NCI-H187 (cell line): ENCODE measurements at regions not wholly inside any gene's neighbourhood (a gene's known extent, or its start where the extent isn't known, plus 50 kb on each side); places are given as distances from the start of the nearest gene placed in this dataset.

Experiments used
- DNase-seq, 2 experiments: peaks; one replicate each; lab custom pipeline; 2025; lab: John Stamatoyannopoulos, UW

DNA sequence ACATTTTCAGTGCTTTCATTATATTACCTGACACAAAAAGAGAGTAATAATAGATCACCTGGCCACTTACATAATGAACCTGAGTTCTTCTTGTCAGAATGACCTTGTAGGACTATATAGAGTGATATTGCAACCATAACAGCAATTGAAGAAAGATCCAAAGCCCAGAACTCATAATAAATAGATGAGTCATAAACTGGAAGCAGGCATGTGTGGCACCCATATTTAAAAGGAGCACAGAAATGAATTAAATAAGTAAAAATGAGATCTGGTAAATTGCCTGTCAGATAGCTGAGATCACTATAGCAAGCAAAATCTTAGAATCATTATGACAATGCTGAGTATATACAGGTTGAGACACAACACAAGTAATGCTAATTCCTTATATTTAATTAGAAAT lies 331.8 kb downstream of the AASDHPPT start:
- no peak for DNase-seq

DNA sequence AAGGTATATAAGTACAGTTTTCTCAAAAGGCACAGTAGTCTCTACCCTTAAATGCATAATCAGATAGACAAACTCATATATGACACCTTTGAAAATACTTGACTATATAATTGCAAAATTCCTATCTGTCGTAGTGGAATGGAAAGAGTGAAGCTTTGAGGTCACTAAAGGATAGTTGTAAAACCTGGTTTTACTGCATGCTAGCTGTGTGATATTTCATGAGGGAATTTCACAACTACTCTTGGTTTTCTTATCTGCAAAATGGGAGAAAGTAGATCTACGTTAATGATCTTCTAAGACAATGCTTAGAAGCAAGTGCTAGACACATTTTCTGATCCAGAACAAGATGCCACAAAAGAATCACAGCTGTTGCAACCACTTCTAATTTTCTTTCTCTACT lies 332.2 kb downstream of the AASDHPPT start:
- no peak for DNase-seq

DNA sequence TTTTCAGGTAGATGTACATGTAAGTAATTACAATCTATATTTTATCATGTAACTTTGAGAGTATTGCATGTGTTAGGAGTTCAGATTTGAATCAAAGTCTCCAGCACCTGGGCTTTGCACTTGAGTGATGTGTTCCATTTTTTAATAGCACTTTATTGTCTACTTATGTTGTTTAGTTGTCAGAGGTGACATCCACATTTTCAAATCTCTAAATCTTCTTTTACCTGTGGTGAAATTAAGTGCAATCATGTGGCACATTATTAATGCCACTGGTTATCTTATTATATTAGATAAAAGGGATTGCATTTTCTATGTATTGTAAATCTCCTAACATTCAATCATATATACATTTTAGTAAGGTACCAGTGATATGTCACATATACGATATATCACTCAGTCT lies 333.4 kb downstream of the AASDHPPT start:
- DNase-seq, result no peak

DNA sequence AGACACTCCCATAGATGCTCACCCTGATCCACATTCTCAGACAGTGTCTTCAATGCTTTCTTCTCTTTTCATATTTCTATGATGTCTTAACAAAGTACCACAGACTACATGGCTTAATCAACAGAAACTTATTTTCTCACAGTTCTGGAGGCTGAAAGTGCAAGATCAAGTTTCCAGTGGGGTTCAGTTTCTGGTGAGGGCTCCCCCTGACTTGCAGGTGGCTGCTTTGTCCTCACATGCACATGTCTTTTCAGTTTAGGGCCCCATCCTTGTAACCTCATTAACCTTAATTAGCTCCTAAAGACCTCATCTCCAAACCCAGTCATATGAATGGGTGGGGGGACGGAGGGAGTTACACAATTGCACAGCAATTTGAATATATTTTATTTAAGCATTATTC lies 335.8 kb downstream of the AASDHPPT start:
- DNase-seq, result no peak

DNA sequence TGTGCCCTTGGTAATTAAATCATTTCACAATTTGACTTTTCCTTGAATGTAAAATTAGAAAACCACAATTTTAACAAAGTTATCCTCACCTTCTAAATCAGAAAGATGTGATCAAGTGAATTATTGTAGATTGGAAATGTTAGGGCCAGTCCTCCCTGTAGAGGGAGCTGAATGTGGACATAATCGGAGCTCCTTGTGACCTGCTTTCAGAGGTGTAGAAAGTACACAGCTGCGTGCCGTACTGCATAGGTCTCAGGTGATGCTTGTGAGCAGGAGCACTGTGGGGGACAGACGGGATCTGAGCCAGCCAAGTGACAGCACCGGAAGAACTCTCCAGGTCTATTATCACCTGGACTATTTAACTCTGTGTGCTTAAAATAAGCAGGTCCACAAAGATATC lies 338.0 kb downstream of the AASDHPPT start:
- no peak for DNase-seq

DNA sequence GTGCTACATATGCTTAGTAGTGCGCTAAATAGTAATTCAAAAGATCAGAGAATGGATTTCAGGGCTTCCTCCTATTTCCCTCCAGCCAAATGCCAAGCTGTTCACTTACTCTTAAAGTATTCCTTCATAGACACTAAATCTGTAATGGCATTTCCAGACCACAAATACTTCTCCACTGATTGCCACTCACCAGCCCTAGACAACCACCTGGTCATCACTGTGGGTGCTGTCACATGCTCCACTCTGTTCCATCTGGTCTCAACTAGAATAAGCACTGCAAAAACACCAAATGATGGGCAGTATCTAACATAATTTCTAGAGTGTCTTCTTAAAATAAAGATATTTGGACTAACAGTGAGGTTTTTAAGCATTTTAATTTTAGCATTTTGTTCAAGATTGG lies 341.3 kb downstream of the AASDHPPT start:
- DNase-seq, result no peak

DNA sequence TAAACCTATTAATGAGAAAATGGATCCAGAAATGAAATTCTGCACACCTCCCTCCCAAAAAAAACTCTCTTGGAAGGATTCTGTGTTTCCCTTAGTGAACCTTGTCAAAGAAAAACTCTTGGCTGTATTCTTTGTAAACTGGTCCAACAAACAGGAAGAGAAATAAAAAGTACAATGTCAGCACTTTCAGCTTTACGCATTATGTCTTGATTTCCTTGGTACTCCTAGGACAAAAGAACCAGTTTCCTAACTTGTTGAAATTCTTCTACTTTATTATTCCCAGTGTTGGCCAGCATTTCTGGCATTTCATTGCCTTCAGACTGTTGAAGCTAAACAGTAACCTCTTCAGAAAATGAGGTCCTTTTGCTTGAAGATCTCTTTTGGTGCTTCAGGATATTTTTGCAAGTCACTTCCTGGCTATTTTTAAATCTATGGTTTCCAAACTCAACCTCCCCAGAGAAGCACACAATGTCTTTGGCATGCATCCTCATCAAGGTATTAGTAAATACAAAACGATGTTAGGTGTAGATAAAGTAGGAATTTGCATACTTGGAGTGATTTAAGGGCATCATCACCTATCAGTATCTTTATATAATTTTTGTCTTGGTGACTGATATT lies 342.7 kb downstream of the AASDHPPT start:
- DNase-seq, result no peak

DNA sequence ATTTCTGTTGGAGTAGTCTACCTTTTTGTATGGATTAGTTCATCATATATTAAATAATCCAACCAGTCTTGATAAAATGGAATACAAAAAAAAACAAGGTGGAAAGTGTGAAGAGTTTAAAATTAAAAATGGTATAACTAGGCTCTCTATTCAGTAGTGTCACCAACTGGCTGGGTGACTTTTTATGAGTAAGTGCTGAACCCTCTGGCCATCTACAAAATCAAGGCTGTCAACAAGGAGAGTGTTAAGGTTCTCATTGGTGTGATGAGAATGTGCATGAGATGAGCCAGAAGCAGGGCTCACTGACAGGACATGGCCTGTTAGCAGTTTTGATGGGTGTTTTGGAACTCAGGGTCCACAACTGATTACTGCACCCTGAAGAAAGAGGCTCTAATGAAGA lies 343.2 kb downstream of the AASDHPPT start:
- DNase-seq, result no peak

DNA sequence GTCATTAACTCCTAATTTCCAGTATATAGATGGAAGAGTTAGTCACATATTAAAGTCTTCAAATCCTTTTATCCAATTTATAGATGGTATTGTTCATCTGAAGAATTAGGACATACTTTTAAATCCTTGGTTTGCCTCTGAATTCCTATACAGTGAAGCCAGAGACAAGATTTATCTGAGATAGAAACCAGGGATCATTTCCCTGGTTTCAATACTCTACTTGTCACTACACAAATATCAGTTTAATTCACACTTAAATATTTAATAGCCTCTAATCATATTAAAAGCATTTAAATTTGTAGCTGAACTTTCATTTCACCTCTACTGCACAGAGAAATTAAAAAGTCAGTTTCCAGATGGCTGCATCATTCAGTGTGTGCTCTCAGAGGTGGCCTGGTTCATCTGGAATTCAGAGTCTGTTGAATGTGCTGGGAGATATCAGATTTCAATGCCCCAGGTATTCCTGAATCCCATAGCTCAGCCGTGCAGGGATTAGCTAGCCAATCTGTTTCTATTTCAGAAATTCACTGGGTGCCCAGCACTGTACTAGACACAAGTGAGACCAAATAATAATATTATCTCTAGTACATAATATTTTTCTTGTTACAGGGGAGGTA lies 344.3 kb downstream of the AASDHPPT start:
- DNase-seq, result no peak

DNA sequence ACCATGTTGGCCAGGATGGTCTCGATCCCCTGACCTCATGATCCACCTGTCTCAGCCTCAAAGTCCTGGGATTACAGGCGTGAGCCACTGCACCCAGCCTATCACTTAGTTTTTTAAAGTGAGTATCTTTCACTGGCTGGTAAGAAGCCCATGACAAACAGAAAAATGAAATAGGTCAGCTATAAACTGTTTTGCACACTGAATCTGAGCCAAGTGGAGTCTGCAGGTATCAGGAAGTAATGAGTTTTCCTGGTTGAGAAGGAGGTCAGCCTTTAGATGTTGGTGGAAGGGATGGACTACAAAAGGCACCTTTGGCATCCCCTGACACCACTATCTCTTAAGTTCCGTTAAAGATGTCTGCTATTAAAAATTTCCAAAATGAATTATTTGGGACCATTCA lies 345.1 kb downstream of the AASDHPPT start:
- DNase-seq, result no peak

DNA sequence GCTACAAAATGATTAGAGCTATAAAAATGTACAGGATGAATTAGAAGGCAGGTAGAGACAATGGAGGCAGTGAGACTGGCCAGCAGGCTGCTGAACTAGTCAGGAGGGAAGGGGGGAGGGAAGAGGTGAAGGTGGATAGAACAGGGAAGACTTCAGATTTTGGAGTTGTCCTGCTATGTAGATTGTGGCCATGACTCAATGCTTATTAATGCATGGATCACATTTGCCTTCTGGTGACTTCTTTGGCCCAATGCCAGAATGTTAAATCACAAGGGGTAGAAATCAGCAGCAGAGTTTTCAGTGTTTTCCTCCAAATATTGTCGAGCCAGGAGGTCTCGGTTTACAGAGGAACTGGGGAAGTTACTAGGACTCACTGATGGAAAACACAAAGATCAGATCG lies 346.6 kb downstream of the AASDHPPT start:
- DNase-seq, result no peak

DNA sequence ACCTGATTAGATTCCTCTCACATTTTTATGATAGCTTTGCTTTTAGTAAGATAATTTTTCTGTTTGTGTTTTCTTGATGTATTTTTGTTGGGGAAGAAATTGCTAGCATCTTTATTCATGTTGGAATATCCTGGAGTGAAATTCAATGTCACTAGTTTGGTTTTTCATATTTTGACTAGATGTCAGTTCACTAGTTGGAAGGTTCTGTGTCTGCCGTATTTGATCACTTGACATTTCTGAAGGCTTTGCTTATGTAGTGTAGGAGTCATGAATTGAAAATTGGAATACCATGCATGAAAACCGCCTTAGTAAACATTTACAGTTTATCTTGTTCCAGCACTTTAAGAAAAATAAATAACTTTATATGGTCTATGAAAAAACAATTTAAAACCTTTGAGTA lies 348.4 kb downstream of the AASDHPPT start:
- no peak for DNase-seq

DNA sequence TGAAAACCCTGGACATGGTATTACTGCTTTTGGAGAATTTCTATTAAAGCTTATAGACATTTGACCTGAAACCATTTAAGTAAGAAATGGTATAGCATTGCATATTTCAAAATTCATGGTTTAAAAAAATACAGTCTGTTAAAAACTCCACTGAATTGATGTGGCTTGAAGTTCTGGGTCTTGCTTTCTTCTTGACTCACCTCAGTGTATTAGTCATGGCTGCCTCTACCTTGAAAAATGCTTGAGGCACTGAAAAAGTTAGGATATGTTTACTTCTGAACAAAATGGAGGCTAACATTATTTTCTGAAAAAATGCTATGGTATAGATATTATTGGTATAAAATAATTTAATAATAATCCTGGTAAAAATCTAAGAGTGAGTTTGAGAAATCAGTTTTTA lies 349.2 kb downstream of the AASDHPPT start:
- DNase-seq, result no peak

DNA sequence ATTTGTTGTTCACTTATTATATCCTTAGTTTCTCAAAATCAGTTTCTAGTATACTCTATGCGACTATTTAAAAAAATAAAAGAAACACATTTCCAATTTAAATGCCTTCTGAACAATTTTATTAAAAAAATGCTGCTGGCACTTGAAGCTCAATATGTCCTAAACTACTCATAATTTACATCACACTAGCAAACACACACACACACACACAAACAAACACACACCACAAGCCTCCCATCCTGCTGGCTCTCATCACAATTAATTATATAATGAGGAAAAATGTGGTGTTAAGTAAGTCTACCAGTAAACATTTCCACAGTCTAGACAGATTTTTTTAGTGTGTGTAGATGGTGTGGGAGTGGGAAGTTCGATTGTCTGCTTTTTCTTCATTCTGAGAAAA lies 350.3 kb downstream of the AASDHPPT start:
- no peak for DNase-seq

DNA sequence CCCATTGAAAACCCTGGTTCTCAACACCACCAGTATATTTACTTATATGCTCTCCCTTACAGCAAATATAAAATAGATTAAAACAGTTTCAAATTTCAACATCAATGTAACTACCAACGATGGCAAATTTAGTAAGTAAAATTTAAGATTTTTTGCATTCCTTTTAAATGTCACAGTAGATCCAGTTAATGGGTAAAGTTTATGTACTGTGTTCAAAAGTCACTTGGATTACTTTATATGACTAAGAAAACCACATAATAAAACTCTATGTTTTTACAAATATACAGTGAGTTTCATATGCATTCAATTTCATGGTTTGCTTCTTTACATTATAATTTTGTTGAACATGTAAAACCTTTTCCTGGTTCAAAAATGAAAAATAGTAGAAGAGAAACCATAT lies 364.6 kb downstream of the AASDHPPT start:
- DNase-seq, result no peak

DNA sequence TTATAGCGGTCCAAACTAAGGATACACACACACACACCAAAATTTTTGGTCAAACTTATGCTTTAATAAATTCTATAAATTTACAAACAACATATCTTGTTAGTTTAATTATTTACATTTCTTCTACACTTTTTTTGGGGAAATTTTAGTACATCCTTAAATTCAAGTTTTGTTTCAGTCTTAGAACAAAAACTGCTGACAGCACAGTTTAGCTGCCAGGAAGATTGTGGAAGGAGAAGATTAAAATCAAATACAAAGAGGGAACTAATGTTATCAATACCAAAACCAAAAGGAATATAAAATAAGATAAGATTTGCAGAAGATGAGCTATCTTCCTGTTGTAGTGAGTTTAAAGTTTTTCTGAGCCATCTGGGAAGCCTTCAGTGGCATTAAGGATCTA lies 368.8 kb downstream of the AASDHPPT start:
- no peak for DNase-seq

DNA sequence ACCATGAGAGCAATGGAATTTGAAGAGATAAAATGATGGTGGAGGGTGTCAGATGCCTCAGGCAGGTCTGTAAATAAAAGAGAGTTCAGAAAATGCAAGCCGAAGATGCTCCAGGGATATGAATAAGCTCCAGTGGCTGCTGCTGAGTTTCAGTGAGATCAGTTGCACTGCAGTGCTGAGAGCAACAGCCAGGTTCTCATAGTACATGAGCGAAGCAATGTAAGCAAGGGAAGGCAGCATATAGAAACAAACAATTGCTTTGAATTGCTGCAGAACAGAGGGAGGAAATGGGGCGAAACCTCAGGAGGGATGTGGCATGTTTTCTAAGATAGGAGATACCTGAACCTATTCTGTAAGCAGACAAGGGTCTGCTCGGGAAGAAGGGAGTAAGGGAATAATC lies 369.5 kb downstream of the AASDHPPT start:
- DNase-seq, result no peak

DNA sequence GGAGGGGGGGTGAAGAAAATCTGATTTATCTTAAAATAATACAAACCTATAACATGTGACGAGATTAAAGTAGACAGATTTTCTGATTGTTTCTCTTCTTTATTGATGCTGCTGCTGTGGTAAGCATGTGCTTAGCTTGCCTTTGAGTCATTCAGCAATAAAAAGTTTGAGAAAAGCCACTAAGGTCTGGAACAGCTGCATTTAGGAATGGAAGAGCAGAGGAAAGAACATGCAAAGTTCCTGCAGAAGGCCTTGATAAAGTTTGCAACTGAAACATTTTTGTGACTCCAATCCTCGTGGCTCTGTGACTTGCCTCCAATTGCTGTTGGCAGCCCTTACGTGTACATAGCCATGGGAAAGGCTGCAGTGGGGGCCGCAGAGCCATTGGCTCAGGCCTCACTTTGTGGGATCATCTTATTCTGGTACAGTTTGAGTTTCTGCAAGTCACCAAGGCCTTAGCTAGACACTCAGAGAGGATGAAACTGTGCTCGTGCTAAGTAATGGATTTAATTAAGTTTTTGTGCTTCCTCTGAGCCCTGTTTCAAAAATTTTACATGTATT lies 370.2 kb downstream of the AASDHPPT start:
- DNase-seq, result no peak

DNA sequence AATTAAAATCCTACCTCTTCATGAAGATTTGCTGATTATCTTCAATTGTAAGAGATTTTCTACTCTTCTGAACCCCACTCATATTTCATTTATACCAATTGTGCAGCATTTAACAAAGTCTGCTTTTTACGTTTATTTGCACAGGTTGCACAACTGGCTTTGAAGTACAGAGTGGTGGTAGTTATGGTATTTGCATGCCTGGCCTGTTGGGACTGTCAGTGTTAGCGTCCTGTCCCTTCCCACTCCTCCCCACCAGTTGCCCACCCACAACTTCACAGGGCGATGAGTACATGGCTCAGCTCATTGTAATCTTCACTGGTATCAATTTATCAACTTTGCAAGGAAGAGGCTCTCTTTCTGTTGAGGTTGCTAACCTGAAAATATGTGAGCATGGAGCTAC lies 372.3 kb downstream of the AASDHPPT start:
- no peak for DNase-seq

DNA sequence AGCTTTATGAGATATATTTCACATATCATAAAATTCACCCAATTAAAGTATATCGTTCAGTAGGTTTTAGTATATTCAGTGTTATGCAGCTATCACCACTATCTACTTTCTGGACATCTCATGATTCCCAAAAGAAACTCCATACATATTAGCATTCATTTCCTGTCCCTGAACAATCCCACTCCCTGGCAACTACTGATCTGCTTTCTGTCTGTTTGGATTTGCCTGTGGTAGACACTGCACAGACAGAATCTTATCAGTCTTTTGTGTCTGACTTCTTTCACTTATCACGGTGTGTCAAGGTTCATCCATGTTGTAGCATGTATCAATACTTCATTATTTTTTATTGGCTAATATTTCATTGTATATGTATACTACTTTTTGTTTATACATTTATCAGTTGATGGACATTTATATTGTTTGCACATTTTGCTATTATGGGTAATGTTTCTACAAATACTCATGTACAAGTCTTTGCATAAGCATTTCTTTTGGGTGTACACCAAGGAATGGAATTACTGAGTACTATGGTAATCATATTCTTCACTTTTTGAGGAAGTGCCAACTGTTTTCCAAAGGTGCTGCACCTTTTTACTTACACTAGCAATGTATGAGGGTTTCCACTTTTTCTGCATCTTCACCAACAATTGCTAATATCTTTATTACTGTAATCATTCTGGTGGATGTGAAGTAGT lies 373.9 kb downstream of the AASDHPPT start:
- DNase-seq, result no peak

DNA sequence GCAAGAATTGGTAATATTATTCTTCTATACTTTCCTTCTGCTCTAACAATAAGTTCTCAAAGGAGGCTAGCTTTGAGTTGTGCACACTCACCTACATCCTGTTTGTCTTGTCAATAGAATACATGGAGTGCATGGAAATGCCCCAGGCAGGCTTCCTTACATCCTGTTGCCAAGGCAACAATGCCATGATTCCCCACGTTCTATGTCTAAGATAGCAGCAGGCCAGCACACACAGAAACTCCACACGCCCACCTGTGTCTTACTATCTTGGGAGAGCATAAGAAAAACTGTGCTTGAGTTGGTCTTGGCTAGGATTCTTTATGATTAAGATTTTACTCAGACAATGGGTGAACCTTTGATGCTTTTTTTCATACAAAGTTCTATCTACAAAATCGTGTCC lies 379.2 kb downstream of the AASDHPPT start:
- DNase-seq, result no peak

DNA sequence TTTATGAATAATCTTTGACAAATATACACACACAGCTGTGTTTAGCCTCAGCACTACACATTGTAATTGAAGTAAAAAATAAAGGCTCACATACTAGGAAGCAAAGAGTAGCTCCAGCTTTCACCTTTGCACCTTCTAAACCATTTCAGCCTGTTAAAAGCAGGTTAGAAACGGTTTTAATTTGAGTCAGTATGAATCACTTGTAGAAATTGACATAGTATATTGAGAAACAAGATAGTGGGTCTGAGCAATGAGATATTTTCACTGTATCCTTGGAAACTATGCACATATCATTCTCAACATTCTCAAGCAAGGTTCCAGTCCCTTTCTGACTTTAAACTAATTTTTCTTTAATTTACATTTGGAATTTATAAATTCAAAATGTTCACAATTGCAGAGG lies 380.3 kb downstream of the AASDHPPT start:
- DNase-seq, result no peak

DNA sequence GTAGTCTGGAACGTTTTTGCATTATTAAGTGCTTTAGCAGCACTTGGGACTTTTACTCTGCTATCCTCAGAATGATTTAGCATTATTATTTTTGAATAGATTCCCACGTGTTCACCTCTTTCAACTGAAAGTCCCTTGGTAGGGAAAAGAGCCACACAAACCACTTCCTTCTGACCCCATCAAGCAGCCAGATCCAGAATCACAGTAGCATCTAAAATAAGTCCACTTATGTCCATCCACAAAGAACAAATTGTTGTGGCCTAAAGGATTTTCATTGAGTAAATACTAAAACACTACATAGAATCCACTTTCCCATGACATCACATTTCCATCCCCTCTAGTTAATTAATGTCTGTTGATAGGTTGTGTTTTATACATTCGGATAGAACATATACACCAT lies 381.7 kb downstream of the AASDHPPT start:
- DNase-seq, result no peak
